ENCODE measurements at regions not wholly inside any gene's neighbourhood (a gene's known extent, or its start where the extent isn't known, plus 50 kb on each side); places are given as distances from the start of the nearest gene placed in this dataset.

GRCh38 chr5:39629946-39630345 is 205.2 kb upstream of the DAB2 start:
- TF ChIP-seq CTCF (IDR thresholded peaks at IDR 0.05; ENCODE audit: low read depth, low read length) (no peak), EZH2phosphoT487 (IDR thresholded peaks at IDR 0.05; ENCODE audit: low read depth) (no peak)

All from OCI-LY3 (cell line).